22Rv1 (cell line): ENCODE measurements at regions not wholly inside any gene's neighbourhood (a gene's known extent, or its start where the extent isn't known, plus 50 kb on each side); places are given as distances from the start of the nearest gene placed in this dataset.
"Not testable (repeated sequence)": the region's sequence is repeated elsewhere in the genome, so short reads cannot be mapped to it uniquely, and the experiment has no call there.

Experiments
- H3K27ac ChIP-seq: fragments of 450-650 bp; 2 replicates; pipeline ENCODE4 v1.5.1; 2017
- CTCF ChIP-seq: fragments of 450-650 bp; IDR thresholded peaks from 2 replicates; pipeline ENCODE4 v1.5.1; 2017; ENCODE audit warnings: mild to moderate bottlenecking
- ZFX ChIP-seq: fragments of 450-650 bp; IDR thresholded peaks from 2 replicates; pipeline ENCODE4 v1.6.1; 2017; ENCODE audit warnings: antibody characterized with exemption, borderline replicate concordance

GRCh38 chrX:65451663-65452062 lies 82.9 kb downstream of the LAS1L start:
- peak; percentile 60 for TF ChIP-seq CTCF
- TF ChIP-seq ZFX = no peak
- no peak overlapping the region for H3K27ac ChIP-seq

- no peak for TF ChIP-seq ZFX
- TF ChIP-seq CTCF = no peak
- H3K27ac ChIP-seq = no peak overlapping the region
These were observed 114.4 kb downstream of the LAS1L start for GRCh38 chrX:65420154-65420553.

GRCh38 chrX:65407662-65408061 lies 126.9 kb downstream of the LAS1L start:
- H3K27ac ChIP-seq = not testable (repeated sequence)

GRCh38 chrX:65407157-65407626 lies 127.4 kb downstream of the LAS1L start:
- no peak overlapping the region for H3K27ac ChIP-seq
- TF ChIP-seq ZFX (no peak), CTCF (no peak)

GRCh38 chrX:65406532-65406931 lies 128.1 kb downstream of the LAS1L start:
- no peak for TF ChIP-seq CTCF
- no peak for TF ChIP-seq ZFX

GRCh38 chrX:65392284-65392683 lies 142.3 kb downstream of the LAS1L start:
- no peak for TF ChIP-seq ZFX
- no peak for TF ChIP-seq CTCF
- no peak overlapping the region for H3K27ac ChIP-seq

More at GRCh38 chrX:65406532-65406931, 128.1 kb downstream of the LAS1L start:
- no peak overlapping the region for H3K27ac ChIP-seq

- H3K27ac ChIP-seq = not testable (repeated sequence)
These were observed 145.5 kb downstream of the LAS1L start for GRCh38 chrX:65389120-65389519.
